ENCODE measurements at regions not wholly inside any gene's neighbourhood (a gene's known extent, or its start where the extent isn't known, plus 50 kb on each side); places are given as distances from the start of the nearest gene placed in this dataset.
"Not testable (repeated sequence)": the region's sequence is repeated elsewhere in the genome, so short reads cannot be mapped to it uniquely, and the experiment has no call there.

DNA sequence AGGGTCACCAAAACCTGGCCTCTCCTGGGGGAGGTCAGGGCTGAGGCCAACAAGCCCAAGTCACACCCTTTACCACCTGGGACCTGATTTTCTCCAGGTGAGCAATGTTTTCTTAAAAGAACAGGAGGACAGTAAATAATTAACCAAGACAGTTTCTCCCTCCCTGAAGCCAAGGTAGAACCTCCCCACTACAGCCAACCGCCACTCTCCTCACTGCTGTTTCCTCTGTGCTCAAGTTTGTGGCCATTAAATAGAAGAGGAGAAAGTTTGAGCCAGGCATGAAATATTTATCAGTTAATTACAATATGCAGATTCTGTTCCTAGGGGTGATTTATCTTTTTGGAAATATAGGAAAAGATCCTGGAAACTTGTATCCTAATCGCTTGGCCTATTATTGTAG, 150.6 kb upstream of the ANKRD20A1 start:
- not testable (repeated sequence) for H3K4me3 ChIP-seq (ENCODE audit: low read depth, low read length); H3K36me3 Mint-ChIP-seq; H3K27me3 Mint-ChIP-seq; H3K27ac Mint-ChIP-seq; H3K9me3 ChIP-seq (ENCODE audit: control insufficient read depth in 2 of 2, low read length in 2 of 2); DNase-seq; H3K9me3 Mint-ChIP-seq; H3K27me3 ChIP-seq (ENCODE audit: control insufficient read depth, insufficient read depth, low read length); H3K36me3 ChIP-seq (ENCODE audit: control insufficient read depth, insufficient read depth, low read length); H3K4me3 Mint-ChIP-seq; ATAC-seq (ENCODE audit: low read depth in 2 of 2); H3K27ac ChIP-seq (ENCODE audit: insufficient read depth, low read length, poor library complexity, severe bottlenecking); H3K4me1 Mint-ChIP-seq; H3K4me1 ChIP-seq (ENCODE audit: control insufficient read depth, insufficient read depth, low read length, poor library complexity, severe bottlenecking)

DNA sequence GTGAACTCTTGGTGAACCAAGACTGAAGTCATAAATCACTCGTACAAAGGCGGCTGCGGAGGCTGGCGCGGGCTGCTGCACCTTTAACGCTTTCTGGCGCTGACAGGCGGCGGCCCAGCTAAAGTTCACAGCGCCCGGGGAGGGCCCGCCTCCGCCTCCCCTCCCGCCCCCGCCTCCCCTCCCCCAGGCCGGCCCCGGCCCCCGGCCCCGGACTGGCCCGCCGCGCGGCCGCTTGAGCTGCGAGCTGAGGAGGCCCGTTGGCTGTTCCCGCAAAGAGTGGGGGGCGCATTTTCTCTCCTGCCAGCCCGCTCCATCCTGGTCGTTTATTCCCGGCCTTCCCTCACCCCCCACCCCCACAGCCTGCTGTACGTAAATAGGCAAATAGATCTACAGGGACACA, 147.3 kb upstream of the ANKRD20A1 start:
- H3K36me3 ChIP-seq (ENCODE audit: control insufficient read depth, insufficient read depth, low read length); H3K27me3 ChIP-seq (ENCODE audit: control insufficient read depth, insufficient read depth, low read length); H3K4me3 Mint-ChIP-seq; H3K9me3 Mint-ChIP-seq; H3K36me3 Mint-ChIP-seq; H3K27me3 Mint-ChIP-seq; DNase-seq; H3K4me1 Mint-ChIP-seq; H3K4me1 ChIP-seq (ENCODE audit: control insufficient read depth, insufficient read depth, low read length, poor library complexity, severe bottlenecking); H3K27ac ChIP-seq (ENCODE audit: insufficient read depth, low read length, poor library complexity, severe bottlenecking); H3K27ac Mint-ChIP-seq; H3K9me3 ChIP-seq (ENCODE audit: control insufficient read depth in 2 of 2, low read length in 2 of 2); H3K4me3 ChIP-seq (ENCODE audit: low read depth, low read length); ATAC-seq (ENCODE audit: low read depth in 2 of 2): not testable (repeated sequence)

DNA sequence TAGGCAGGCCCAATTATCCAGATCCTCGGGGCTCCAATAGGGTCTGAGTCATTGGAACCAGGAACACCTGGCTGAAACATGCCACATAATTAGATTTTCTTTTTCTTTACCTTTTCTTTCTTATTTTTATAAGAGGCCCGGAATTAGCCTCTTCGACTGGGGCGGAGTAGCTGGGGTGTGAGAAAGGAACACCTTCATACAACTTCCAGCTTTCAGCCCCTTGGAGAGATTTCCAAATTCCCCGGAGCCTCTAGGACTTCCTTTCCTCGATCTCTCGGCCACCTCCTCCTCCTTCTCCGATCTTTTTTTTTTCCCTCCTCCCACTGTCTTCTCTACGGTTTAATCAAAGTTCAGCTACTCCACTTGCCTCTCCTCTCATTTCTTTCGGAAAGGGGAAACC, 146.8 kb upstream of the ANKRD20A1 start:
- not testable (repeated sequence) for H3K4me3 ChIP-seq (ENCODE audit: low read depth, low read length); H3K27ac ChIP-seq (ENCODE audit: insufficient read depth, low read length, poor library complexity, severe bottlenecking); H3K27me3 Mint-ChIP-seq; H3K4me1 Mint-ChIP-seq; DNase-seq; H3K9me3 ChIP-seq (ENCODE audit: control insufficient read depth in 2 of 2, low read length in 2 of 2); H3K4me1 ChIP-seq (ENCODE audit: control insufficient read depth, insufficient read depth, low read length, poor library complexity, severe bottlenecking); H3K36me3 Mint-ChIP-seq; H3K36me3 ChIP-seq (ENCODE audit: control insufficient read depth, insufficient read depth, low read length); H3K27ac Mint-ChIP-seq; H3K9me3 Mint-ChIP-seq; ATAC-seq (ENCODE audit: low read depth in 2 of 2); H3K27me3 ChIP-seq (ENCODE audit: control insufficient read depth, insufficient read depth, low read length); H3K4me3 Mint-ChIP-seq

DNA sequence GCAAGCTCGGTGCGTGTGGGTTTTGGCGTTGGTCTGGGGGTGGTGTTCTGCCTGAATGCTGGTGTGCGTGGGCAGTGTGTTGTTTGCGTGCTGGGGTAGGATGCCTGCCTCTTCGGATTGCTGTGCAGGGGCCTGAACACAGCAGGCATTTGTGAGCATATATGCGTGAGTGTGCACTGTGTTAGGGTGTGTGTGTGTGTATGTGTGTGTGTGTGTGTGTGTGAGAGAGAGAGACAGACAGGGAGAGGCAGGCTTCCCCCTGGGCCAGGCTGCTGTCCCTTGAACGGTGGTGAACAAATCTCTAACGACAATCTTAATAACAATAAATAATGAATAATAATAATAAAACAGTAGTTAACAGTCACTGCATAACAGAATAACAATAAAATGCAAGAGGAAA, 145.8 kb upstream of the ANKRD20A1 start:
- not testable (repeated sequence) for H3K9me3 ChIP-seq (ENCODE audit: control insufficient read depth in 2 of 2, low read length in 2 of 2); ATAC-seq (ENCODE audit: low read depth in 2 of 2); H3K36me3 ChIP-seq (ENCODE audit: control insufficient read depth, insufficient read depth, low read length); H3K4me1 ChIP-seq (ENCODE audit: control insufficient read depth, insufficient read depth, low read length, poor library complexity, severe bottlenecking); H3K9me3 Mint-ChIP-seq; DNase-seq; H3K4me3 ChIP-seq (ENCODE audit: low read depth, low read length); H3K27ac Mint-ChIP-seq; H3K36me3 Mint-ChIP-seq; H3K27me3 Mint-ChIP-seq; H3K27me3 ChIP-seq (ENCODE audit: control insufficient read depth, insufficient read depth, low read length); H3K27ac ChIP-seq (ENCODE audit: insufficient read depth, low read length, poor library complexity, severe bottlenecking); H3K4me1 Mint-ChIP-seq; H3K4me3 Mint-ChIP-seq

DNA sequence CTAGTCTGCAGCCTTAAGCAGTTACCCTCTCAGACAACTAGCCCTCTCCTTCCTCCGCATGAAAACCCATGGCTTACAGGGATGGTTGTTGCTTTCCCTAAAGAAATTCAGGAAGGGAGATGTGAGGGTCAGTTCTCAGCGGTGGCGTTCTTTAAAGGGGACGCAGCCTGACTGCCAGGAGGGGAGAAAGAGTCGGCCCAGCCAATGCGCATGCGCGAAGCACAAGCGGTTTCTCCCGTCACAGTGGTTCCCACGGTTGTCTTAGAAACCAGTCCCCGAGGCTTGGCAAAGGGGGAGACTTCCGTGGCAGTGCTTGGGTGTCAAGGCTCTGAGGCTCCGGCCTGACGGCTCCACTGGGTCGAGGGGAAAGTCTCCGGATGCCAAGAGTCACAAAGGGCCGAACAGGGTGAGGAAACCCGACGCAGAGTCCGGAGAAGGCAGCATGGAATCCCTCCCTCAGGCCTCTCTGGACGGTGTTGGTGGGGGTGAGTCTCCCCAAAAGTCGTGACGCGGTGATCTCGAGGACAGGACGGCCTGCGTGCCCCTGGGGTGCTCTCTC, 140.8 kb upstream of the ANKRD20A1 start:
- not testable (repeated sequence) for ATAC-seq (ENCODE audit: low read depth in 2 of 2); H3K4me3 Mint-ChIP-seq
- peak in 2 of 3 donors; percentile 16 to 47 for DNase-seq

DNA sequence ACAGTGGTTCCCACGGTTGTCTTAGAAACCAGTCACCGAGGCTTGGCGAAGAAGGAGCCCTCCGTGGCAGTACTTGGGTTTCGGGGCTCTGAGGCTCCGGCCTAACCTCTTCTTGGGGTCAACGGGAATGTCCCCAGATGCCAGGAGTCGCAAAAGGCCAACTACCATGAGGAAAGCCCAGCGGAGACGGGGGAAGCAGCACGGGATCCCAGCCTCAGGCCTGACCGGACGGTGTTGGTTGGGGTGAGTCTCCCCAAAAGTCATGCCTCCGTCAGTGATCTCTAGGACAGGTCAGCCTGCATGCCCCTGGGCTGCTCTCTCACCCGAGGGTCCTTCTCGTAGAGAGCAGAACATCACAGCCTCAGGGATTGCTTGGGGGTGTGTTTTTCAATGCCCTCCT, 138.2 kb upstream of the ANKRD20A1 start:
- not testable (repeated sequence) for ATAC-seq (ENCODE audit: low read depth in 2 of 2)

More for the DNA sequence above, 140.8 kb upstream of the ANKRD20A1 start:
- H3K9me3 Mint-ChIP-seq; H3K4me1 ChIP-seq (ENCODE audit: control insufficient read depth, insufficient read depth, low read length, poor library complexity, severe bottlenecking); H3K9me3 ChIP-seq (ENCODE audit: control insufficient read depth in 2 of 2, low read length in 2 of 2); H3K27ac ChIP-seq (ENCODE audit: insufficient read depth, low read length, poor library complexity, severe bottlenecking); H3K36me3 ChIP-seq (ENCODE audit: control insufficient read depth, insufficient read depth, low read length); H3K27me3 ChIP-seq (ENCODE audit: control insufficient read depth, insufficient read depth, low read length); H3K4me1 Mint-ChIP-seq; H3K36me3 Mint-ChIP-seq; H3K27ac Mint-ChIP-seq; H3K27me3 Mint-ChIP-seq; H3K4me3 ChIP-seq (ENCODE audit: low read depth, low read length): not testable (repeated sequence)

DNA sequence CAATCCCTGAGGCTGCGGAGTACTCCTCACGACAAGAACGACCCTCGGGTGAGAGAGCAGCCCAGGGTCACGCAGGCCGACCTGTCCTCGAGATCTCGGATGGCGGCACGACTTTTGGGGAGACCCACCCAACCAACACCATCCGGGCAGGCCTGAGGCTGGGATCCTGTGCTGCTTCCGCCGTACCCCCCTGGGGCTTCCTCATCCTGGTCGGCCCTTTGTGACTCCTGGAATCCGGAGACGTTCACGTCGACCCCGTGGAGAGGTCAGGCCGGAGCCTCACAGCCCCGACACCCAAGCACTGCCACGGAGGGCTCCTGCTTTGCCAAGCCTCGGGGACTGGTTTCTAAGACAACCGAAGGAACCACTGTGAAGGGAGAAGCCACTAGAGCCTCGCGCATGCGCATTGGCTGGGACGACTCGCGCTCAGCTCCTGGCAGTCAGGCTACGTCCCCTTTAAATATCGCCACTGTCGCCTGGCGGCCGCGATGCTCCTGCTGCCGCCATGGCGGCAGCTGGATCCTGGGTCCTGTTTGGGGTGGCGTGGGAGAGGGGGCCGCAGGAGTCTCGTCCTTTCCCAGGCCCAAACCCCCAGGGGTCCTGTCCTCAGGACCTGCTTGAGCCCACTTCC, 136.2 kb upstream of the ANKRD20A1 start:
- not testable (repeated sequence) for H3K27ac Mint-ChIP-seq; DNase-seq; H3K27ac ChIP-seq (ENCODE audit: insufficient read depth, low read length, poor library complexity, severe bottlenecking); H3K4me3 Mint-ChIP-seq; H3K9me3 ChIP-seq (ENCODE audit: control insufficient read depth in 2 of 2, low read length in 2 of 2); H3K9me3 Mint-ChIP-seq; H3K36me3 ChIP-seq (ENCODE audit: control insufficient read depth, insufficient read depth, low read length); H3K36me3 Mint-ChIP-seq; H3K4me1 ChIP-seq (ENCODE audit: control insufficient read depth, insufficient read depth, low read length, poor library complexity, severe bottlenecking); H3K27me3 Mint-ChIP-seq; H3K27me3 ChIP-seq (ENCODE audit: control insufficient read depth, insufficient read depth, low read length); H3K4me3 ChIP-seq (ENCODE audit: low read depth, low read length); H3K4me1 Mint-ChIP-seq
- peak; percentile 59 to 77 for ATAC-seq (ENCODE audit: low read depth in 2 of 2)

More for the DNA sequence above, 138.2 kb upstream of the ANKRD20A1 start:
- not testable (repeated sequence) for H3K36me3 ChIP-seq (ENCODE audit: control insufficient read depth, insufficient read depth, low read length); H3K4me1 ChIP-seq (ENCODE audit: control insufficient read depth, insufficient read depth, low read length, poor library complexity, severe bottlenecking); DNase-seq; H3K36me3 Mint-ChIP-seq; H3K27ac Mint-ChIP-seq; H3K4me3 ChIP-seq (ENCODE audit: low read depth, low read length); H3K27me3 ChIP-seq (ENCODE audit: control insufficient read depth, insufficient read depth, low read length); H3K9me3 ChIP-seq (ENCODE audit: control insufficient read depth in 2 of 2, low read length in 2 of 2); H3K4me1 Mint-ChIP-seq; H3K27ac ChIP-seq (ENCODE audit: insufficient read depth, low read length, poor library complexity, severe bottlenecking); H3K4me3 Mint-ChIP-seq; H3K9me3 Mint-ChIP-seq; H3K27me3 Mint-ChIP-seq

DNA sequence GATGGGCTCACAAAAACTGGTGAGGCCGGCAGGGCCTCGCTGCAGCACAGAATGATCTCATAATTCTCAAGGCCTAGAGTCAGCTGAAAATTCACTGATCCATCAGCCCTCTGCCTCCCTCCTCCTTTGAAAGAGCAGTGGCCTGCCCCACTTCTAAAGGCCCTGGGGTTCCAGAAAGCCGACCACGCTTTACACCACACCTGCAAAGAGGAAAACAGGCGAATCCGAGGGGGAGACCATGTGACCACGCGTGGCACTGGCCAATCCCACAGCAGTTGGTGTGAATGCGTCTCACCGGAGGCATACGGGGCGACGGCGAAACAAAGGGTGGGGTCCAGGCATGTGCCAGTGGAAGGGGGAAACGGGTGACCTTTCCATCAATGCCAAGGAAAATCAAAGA, 135.5 kb upstream of the ANKRD20A1 start:
- not testable (repeated sequence) for H3K27me3 Mint-ChIP-seq; ATAC-seq (ENCODE audit: low read depth in 2 of 2); H3K27ac Mint-ChIP-seq

More for the DNA sequence above, 135.5 kb upstream of the ANKRD20A1 start:
- not testable (repeated sequence) for H3K36me3 ChIP-seq (ENCODE audit: control insufficient read depth, insufficient read depth, low read length); H3K27me3 ChIP-seq (ENCODE audit: control insufficient read depth, insufficient read depth, low read length); H3K4me1 ChIP-seq (ENCODE audit: control insufficient read depth, insufficient read depth, low read length, poor library complexity, severe bottlenecking); H3K9me3 ChIP-seq (ENCODE audit: control insufficient read depth in 2 of 2, low read length in 2 of 2); H3K4me3 ChIP-seq (ENCODE audit: low read depth, low read length); H3K27ac ChIP-seq (ENCODE audit: insufficient read depth, low read length, poor library complexity, severe bottlenecking); H3K4me1 Mint-ChIP-seq; H3K9me3 Mint-ChIP-seq; H3K36me3 Mint-ChIP-seq
- DNase-seq = peak in 1 of 3 donors; percentile 30
- H3K4me3 Mint-ChIP-seq = peak overlapping the region; percentile 76 to 84 (median 78)

Data from CD4-positive, CD25-positive, alpha-beta regulatory T cell (primary cell).